ENCODE measurements at regions not wholly inside any gene's neighbourhood (a gene's known extent, or its start where the extent isn't known, plus 50 kb on each side); places are given as distances from the start of the nearest gene placed in this dataset.

DNA sequence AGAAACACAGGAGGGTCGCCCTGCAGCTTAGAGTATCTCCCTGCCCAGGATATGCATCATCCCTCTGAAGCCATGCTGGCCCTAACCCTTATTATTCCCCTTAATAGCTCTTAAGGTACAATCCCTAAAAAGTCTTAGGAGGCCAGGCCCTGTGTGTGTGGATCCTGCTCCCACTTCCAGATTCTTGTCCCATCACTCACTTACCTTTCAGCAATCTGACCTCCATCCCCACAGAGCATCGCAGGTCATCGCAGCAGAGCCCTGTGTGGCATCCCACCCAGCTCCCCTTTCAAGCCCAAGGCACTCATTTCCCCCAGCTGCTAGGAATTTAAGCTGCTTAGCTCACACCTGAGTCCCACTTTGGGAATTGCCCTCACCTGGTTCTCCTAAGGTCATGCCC lies 223.8 kb upstream of the SMLR1 start:
- TF ChIP-seq, protein P1, sequence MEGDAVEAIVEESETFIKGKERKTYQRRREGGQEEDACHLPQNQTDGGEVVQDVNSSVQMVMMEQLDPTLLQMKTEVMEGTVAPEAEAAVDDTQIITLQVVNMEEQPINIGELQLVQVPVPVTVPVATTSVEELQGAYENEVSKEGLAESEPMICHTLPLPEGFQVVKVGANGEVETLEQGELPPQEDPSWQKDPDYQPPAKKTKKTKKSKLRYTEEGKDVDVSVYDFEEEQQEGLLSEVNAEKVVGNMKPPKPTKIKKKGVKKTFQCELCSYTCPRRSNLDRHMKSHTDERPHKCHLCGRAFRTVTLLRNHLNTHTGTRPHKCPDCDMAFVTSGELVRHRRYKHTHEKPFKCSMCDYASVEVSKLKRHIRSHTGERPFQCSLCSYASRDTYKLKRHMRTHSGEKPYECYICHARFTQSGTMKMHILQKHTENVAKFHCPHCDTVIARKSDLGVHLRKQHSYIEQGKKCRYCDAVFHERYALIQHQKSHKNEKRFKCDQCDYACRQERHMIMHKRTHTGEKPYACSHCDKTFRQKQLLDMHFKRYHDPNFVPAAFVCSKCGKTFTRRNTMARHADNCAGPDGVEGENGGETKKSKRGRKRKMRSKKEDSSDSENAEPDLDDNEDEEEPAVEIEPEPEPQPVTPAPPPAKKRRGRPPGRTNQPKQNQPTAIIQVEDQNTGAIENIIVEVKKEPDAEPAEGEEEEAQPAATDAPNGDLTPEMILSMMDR (conservative IDR thresholded peaks at IDR 0.05 in 1 of 2, IDR thresholded peaks at IDR 0.05 in 1 of 2; ENCODE audit: low read depth in 1 of 2, low read length in 2 of 2): no peak
- TF ChIP-seq EZH2 (IDR thresholded peaks at IDR 0.05; ENCODE audit: low read length, missing control alignments): no peak
